Neutrophil (primary cell): ENCODE measurements at regions not wholly inside any gene's neighbourhood (a gene's known extent, or its start where the extent isn't known, plus 50 kb on each side); places are given as distances from the start of the nearest gene placed in this dataset.

Experiments
- H3K27ac ChIP-seq: fragments of 200-600 bp; sonication (generic); 2 replicates; pipeline ENCODE4 v1.5.1; 2016; ENCODE audit warnings: mild to moderate bottlenecking, moderate library complexity
- H3K27me3 ChIP-seq: fragments of 200-600 bp; sonication (generic); 2 replicates; pipeline ENCODE4 v1.6.0; 2016; ENCODE audit warnings: mild to moderate bottlenecking
- H3K36me3 ChIP-seq: fragments of 200-600 bp; sonication (generic); 2 replicates; pipeline ENCODE4 v1.5.1; 2017
- H3K4me1 ChIP-seq, 2 experiments: fragments of 200-600 bp in 1 of 2; sonication (generic) in 1 of 2; 1 replicate in 1 of 2; 2 replicates in 1 of 2; pipeline versions ENCODE4 v1.5.1 to v1.6.1; 2013 to 2016; ENCODE audit warnings: low read depth in 1 of 2, low read length in 1 of 2, mild to moderate bottlenecking in 1 of 2, moderate library complexity in 1 of 2; ENCODE audit not compliant: control insufficient read depth in 1 of 2, insufficient read depth in 1 of 2
- H3K4me3 ChIP-seq, 2 experiments: fragments of 200-600 bp in 1 of 2; sonication (generic) in 1 of 2; 1 replicate in 1 of 2; 2 replicates in 1 of 2; pipeline ENCODE4 v1.5.1; 2013 to 2016; ENCODE audit warnings: low read depth in 1 of 2, low read length in 1 of 2, mild to moderate bottlenecking in 1 of 2, moderate library complexity in 1 of 2
- H3K9me3 ChIP-seq: fragments of 200-600 bp; sonication (generic); 2 replicates; pipeline ENCODE4 v1.5.1; 2016
- CTCF ChIP-seq: fragments of 200-600 bp; sonication (generic); IDR thresholded peaks from 2 replicates; pipeline ENCODE4 v1.5.1; 2016; ENCODE audit warnings: antibody characterized with exemption

DNA sequence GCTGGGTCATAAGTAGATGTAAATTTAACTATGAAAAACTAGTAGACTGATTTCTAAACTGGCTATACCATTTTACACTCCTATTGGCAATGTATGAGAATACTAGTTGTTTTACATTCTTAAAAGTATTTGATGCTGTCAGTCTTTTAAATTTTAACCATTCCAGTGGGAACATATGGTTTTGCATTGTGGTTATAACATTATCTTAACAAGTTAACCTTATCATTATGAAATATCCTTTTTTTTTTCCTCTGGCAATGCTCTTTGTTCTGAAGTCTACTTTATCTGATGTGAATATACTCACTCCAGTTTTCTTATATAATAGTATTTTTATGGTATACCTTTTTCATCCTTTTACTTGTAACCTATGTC, 548.9 kb upstream of the CLINT1 start:
- Histone ChIP-seq H3K27ac (no peak overlapping the region), H3K9me3 (no peaks in the 10 kb centered on the region), H3K36me3 (no peaks in the 10 kb centered on the region), H3K4me3 (no peak overlapping the region), H3K4me1 (peaks cover 26 to 39% of the 10 kb centered on the region in 2 experiments), H3K27me3 (no peaks in the 10 kb centered on the region)
- TF ChIP-seq CTCF = no peak

GRCh38 chr5:158406884-158407823, 548.2 kb upstream of the CLINT1 start:
- no peaks in the 10 kb centered on the region for H3K36me3 ChIP-seq
- TF ChIP-seq CTCF = no peak

DNA sequence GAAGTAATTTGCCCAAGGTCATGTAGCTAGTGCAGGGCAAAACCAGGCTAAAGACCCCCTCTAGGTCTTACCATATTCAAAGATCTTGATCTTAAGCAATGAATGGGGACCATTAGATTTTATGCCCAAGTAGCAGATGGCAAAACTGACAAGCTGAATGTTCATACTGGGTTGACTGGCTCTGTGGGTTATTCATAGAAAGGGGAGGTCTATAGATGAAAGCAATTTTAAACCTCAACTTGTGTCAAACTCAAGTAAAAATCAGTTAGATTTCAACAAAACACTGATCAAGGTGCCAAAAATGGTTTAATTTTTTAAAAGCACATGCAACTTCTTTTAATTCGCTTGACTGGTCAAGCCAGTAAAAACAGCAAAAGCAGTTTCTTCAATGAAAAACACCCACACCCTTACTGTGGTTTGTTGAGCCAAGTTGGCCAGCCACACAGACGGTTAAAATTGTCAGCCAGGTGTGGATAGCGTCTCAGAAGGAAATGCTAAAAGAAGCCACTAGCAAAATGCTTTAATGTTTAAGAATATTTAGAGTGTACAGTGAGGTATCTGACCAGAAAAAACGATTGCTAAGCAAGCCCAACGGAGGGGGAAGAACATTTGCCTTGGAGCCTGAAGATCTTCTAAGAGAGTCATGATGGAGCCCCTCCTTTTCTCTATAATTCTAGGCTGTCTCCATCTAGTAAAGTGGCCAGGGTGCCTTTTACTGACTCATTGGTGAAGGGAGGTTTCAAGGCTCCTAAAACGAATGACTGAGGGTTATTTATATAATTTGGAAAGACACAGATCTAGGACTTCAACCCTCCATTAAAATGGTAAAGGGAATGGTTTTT, 539.6 kb upstream of the CLINT1 start:
- Histone ChIP-seq H3K9me3 (no peaks in the 10 kb centered on the region), H3K4me1 (peaks cover 20% of the 10 kb centered on the region in 2 experiments), H3K27me3 (no peaks in the 10 kb centered on the region), H3K36me3 (no peaks in the 10 kb centered on the region), H3K27ac (no peak overlapping the region), H3K4me3 (no peak overlapping the region)
- TF ChIP-seq CTCF = no peak

More at GRCh38 chr5:158406884-158407823, 548.2 kb upstream of the CLINT1 start:
- peak overlapping the region; percentile 16 for H3K27ac ChIP-seq
- peaks cover 26 to 38% of the 10 kb centered on the region in 2 experiments for H3K4me1 ChIP-seq
- no peak overlapping the region for H3K4me3 ChIP-seq
- H3K9me3 ChIP-seq = no peaks in the 10 kb centered on the region
- no peaks in the 10 kb centered on the region for H3K27me3 ChIP-seq

- TF ChIP-seq CTCF = no peak
- H3K4me3 ChIP-seq = no peak overlapping the region
- H3K27ac ChIP-seq = no peak overlapping the region
- no peaks in the 10 kb centered on the region for H3K27me3 ChIP-seq
- no peaks in the 10 kb centered on the region for H3K9me3 ChIP-seq
- no peaks in the 10 kb centered on the region for H3K36me3 ChIP-seq
- H3K4me1 ChIP-seq = peaks cover 15% of the 10 kb centered on the region in 2 experiments
Measured at GRCh38 chr5:158397278-158397677, 538.3 kb upstream of the CLINT1 start.

DNA sequence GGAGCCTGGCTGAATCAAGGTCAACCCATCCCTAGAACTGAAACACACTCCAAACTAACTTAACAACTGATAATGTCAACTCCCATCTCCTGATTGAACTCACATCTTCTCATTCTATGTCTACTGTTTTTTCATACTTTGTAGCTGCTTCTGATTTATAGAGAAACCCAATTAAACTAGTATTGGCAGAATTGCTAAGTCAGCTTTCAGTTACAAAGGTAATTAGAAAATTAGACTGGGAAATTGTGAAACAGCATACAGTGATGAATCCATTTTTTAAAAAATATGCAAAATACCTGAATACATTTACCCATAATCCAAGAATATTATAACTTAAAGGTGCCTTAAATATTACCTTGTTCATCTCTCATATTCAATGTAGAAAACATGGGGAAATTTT, 535.2 kb upstream of the CLINT1 start:
- no peaks in the 10 kb centered on the region for H3K27me3 ChIP-seq
- no peak overlapping the region for H3K4me3 ChIP-seq
- H3K36me3 ChIP-seq = no peaks in the 10 kb centered on the region
- H3K9me3 ChIP-seq = no peaks in the 10 kb centered on the region
- no peak for TF ChIP-seq CTCF
- peaks cover 0 to 4% of the 10 kb centered on the region in 2 experiments for H3K4me1 ChIP-seq
- H3K27ac ChIP-seq = no peak overlapping the region
